DOHH2 (cell line): ENCODE measurements at regions not wholly inside any gene's neighbourhood (a gene's known extent, or its start where the extent isn't known, plus 50 kb on each side); places are given as distances from the start of the nearest gene placed in this dataset.

Experiments used
- H3F3A ChIP-seq: fragments of 200-600 bp; sonication (generic), shearing (Covaris generic); 2 replicates; pipeline ENCODE4 v1.6.0; 2016; ENCODE audit warnings: antibody characterized with exemption, mild to moderate bottlenecking; ENCODE audit not compliant: control insufficient read depth, insufficient read depth
- H3K27ac ChIP-seq: fragments of 200-600 bp; sonication (generic); 2 replicates; pipeline ENCODE4 v1.5.1; 2014; ENCODE audit warnings: low read depth, mild to moderate bottlenecking, low read length, moderate library complexity
- H3K27me3 ChIP-seq: fragments of 200-600 bp; sonication (generic); 2 replicates; pipeline ENCODE4 v1.6.1; 2014; ENCODE audit warnings: mild to moderate bottlenecking, low read length, mixed read lengths; ENCODE audit not compliant: control insufficient read depth
- H3K36me3 ChIP-seq: fragments of 200-600 bp; sonication (generic); 2 replicates; pipeline ENCODE4 v1.6.1; 2014; ENCODE audit warnings: mild to moderate bottlenecking, low read length, moderate library complexity, mixed read lengths; ENCODE audit not compliant: control insufficient read depth
- H3K4me1 ChIP-seq: fragments of 200-600 bp; sonication (generic); 2 replicates; pipeline ENCODE4 v1.6.1; 2014; ENCODE audit warnings: mild to moderate bottlenecking, low read length, mixed read lengths; ENCODE audit not compliant: control insufficient read depth
- H3K4me2 ChIP-seq: fragments of 200-600 bp; sonication (generic); 2 replicates; pipeline ENCODE4 v1.6.0; 2014; ENCODE audit warnings: mild to moderate bottlenecking, low read length, moderate library complexity
- H3K4me3 ChIP-seq: fragments of 200-600 bp; sonication (generic); 2 replicates; pipeline ENCODE4 v1.5.1; 2014; ENCODE audit warnings: mild to moderate bottlenecking, low read length, mixed read lengths
- H3K79me2 ChIP-seq: fragments of 200-600 bp; sonication (generic); 2 replicates; pipeline ENCODE4 v1.6.1; 2014; ENCODE audit warnings: mild to moderate bottlenecking, low read length, mixed read lengths; ENCODE audit not compliant: control insufficient read depth
- H3K9me2 ChIP-seq: fragments of 200-600 bp; sonication (generic); replicated peaks from 2 replicates; pipeline ENCODE4 v1.6.1; 2014; ENCODE audit warnings: mild to moderate bottlenecking, low read length, mixed read lengths; ENCODE audit not compliant: control insufficient read depth
- H3K9me3 ChIP-seq: fragments of 200-600 bp; sonication (generic); 2 replicates; pipeline ENCODE4 v1.6.1; 2014; ENCODE audit warnings: antibody characterized with exemption, low read length, mixed read lengths; ENCODE audit not compliant: control insufficient read depth, insufficient read depth
- H4K20me1 ChIP-seq: fragments of 200-600 bp; sonication (generic); 2 replicates; pipeline ENCODE4 v1.6.0; 2014; ENCODE audit warnings: low read depth, mild to moderate bottlenecking, antibody characterized with exemption, low read length, moderate library complexity; ENCODE audit not compliant: control insufficient read depth, insufficient read depth
- CTCF ChIP-seq: fragments of 200-600 bp; sonication (generic); IDR thresholded peaks from one replicate; pipeline ENCODE4 v1.5.1; 2014; ENCODE audit warnings: antibody characterized with exemption, mild to moderate bottlenecking, low read depth, low read length; ENCODE audit not compliant: poor library complexity, severe bottlenecking
- EZH2phosphoT487 ChIP-seq: fragments of 200-600 bp; sonication (generic); IDR thresholded peaks from 2 replicates; pipeline ENCODE4 v1.6.1; 2017; ENCODE audit warnings: borderline replicate concordance, mild to moderate bottlenecking, antibody characterized with exemption, low read length, moderate library complexity, mixed read lengths

GRCh38 chr11:70528794-70529580 is 130.7 kb downstream of the CTTN start:
- H3K9me3 ChIP-seq: no peaks in the 10 kb centered on the region
- no peaks in the 10 kb centered on the region for H3K27me3 ChIP-seq
- no peak overlapping the region for H3K27ac ChIP-seq
- no peaks in the 10 kb centered on the region for H3K4me1 ChIP-seq
- H3F3A ChIP-seq: no peaks in the 10 kb centered on the region
- H3K9me2 ChIP-seq: no peaks in the 10 kb centered on the region
- H3K4me2 ChIP-seq: no peak overlapping the region
- H3K4me3 ChIP-seq: no peak overlapping the region
- TF ChIP-seq EZH2phosphoT487 (no peak), CTCF (no peak)
- H3K36me3 ChIP-seq: no peaks in the 10 kb centered on the region
- H4K20me1 ChIP-seq: no peaks in the 10 kb centered on the region
- no peaks in the 10 kb centered on the region for H3K79me2 ChIP-seq

GRCh38 chr11:70530010-70530409 is 131.7 kb downstream of the CTTN start:
- H4K20me1 ChIP-seq: no peaks in the 10 kb centered on the region
- H3K27me3 ChIP-seq: no peaks in the 10 kb centered on the region
- no peak overlapping the region for H3K27ac ChIP-seq
- H3K4me2 ChIP-seq: no peak overlapping the region
- H3K36me3 ChIP-seq: no peaks in the 10 kb centered on the region
- no peaks in the 10 kb centered on the region for H3K4me1 ChIP-seq
- H3K79me2 ChIP-seq: no peaks in the 10 kb centered on the region
- no peaks in the 10 kb centered on the region for H3F3A ChIP-seq
- no peaks in the 10 kb centered on the region for H3K9me3 ChIP-seq
- TF ChIP-seq CTCF (no peak), EZH2phosphoT487 (no peak)
- H3K9me2 ChIP-seq: no peaks in the 10 kb centered on the region
- H3K4me3 ChIP-seq: no peak overlapping the region

- Histone ChIP-seq H3K27ac (no peak overlapping the region), H3K79me2 (no peaks in the 10 kb centered on the region), H3K36me3 (no peaks in the 10 kb centered on the region), H3K4me3 (no peak overlapping the region), H3K4me2 (no peak overlapping the region), H3F3A (no peaks in the 10 kb centered on the region), H3K27me3 (no peaks in the 10 kb centered on the region), H4K20me1 (no peaks in the 10 kb centered on the region), H3K9me2 (no peaks in the 10 kb centered on the region), H3K4me1 (no peaks in the 10 kb centered on the region), H3K9me3 (no peaks in the 10 kb centered on the region)
- TF ChIP-seq CTCF: no peak
- TF ChIP-seq EZH2phosphoT487: no peak
Measured at GRCh38 chr11:70530629-70531185, 132.4 kb downstream of the CTTN start.
